Epithelial cell of esophagus (primary cell): ENCODE measurements at regions not wholly inside any gene's neighbourhood (a gene's known extent, or its start where the extent isn't known, plus 50 kb on each side); places are given as distances from the start of the nearest gene placed in this dataset.

Experiments used
- DNase-seq: peaks from one replicate; pipeline ENCODE4 v3.0.0; 2010; ENCODE audit warnings: low read depth
- H3K4me3 ChIP-seq: 2 replicates; pipeline ENCODE4 v1.5.1; 2011; ENCODE audit warnings: mild to moderate bottlenecking, low read length, control low read depth
- TF ChIP-seq, protein P1 (sequence below): IDR thresholded peaks from 2 replicates; pipeline ENCODE4 v1.5.1; 2011; ENCODE audit warnings: low read depth, mild to moderate bottlenecking, low read length, control low read depth, inconsistent platforms; ENCODE audit not compliant: insufficient read depth; ENCODE audit errors: missing control alignments

- no peak overlapping the region for H3K4me3 ChIP-seq
- DNase-seq, result no peak
- TF ChIP-seq, protein P1, sequence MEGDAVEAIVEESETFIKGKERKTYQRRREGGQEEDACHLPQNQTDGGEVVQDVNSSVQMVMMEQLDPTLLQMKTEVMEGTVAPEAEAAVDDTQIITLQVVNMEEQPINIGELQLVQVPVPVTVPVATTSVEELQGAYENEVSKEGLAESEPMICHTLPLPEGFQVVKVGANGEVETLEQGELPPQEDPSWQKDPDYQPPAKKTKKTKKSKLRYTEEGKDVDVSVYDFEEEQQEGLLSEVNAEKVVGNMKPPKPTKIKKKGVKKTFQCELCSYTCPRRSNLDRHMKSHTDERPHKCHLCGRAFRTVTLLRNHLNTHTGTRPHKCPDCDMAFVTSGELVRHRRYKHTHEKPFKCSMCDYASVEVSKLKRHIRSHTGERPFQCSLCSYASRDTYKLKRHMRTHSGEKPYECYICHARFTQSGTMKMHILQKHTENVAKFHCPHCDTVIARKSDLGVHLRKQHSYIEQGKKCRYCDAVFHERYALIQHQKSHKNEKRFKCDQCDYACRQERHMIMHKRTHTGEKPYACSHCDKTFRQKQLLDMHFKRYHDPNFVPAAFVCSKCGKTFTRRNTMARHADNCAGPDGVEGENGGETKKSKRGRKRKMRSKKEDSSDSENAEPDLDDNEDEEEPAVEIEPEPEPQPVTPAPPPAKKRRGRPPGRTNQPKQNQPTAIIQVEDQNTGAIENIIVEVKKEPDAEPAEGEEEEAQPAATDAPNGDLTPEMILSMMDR, result no peak
Measured at GRCh38 chr21:35421221-35421620, 372.1 kb upstream of the RUNX1 start.

DNA sequence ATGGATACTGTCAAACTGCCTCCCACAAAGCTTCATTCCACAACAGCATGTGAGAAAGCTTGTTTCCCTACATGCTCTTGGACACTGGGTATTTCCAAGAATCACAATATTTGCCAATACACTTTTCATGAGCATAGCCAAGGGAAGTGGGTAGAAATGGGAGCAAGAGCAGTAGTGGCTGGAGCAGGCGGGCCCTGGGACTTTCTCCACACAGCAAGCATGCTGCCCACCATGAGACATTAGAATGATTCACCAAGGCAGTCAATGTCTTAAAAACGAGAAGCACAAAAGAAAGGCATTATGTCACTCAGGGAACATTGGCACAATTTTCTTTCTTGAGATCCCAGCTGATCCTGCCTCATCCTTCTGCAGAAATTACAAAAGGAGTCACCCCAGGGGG, 371.6 kb upstream of the RUNX1 start:
- DNase-seq, result no peak

DNA sequence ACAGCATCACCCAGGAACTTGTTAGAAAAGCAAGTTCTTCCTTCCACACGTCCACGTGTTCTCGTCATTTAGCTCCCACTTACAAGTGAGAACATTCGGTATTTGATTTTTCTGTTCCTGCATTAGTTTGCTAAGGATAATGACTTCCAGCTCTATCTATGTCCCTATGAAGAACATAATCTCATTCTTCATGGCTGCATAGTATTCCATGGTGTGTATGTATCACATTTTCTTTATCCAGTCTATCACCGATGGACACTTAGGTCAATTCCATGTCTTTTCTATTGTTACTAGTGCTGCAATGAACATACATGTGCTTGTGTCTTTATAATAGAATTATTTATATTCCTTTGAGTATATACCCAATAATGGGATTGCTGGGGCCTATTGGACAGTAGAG, 368.7 kb upstream of the RUNX1 start:
- DNase-seq, result no peak
- H3K4me3 ChIP-seq, result no peak overlapping the region
- TF ChIP-seq, protein P1, result no peak

More for the DNA sequence above, 371.6 kb upstream of the RUNX1 start:
- TF ChIP-seq, protein P1, result no peak
- no peak overlapping the region for H3K4me3 ChIP-seq

DNA sequence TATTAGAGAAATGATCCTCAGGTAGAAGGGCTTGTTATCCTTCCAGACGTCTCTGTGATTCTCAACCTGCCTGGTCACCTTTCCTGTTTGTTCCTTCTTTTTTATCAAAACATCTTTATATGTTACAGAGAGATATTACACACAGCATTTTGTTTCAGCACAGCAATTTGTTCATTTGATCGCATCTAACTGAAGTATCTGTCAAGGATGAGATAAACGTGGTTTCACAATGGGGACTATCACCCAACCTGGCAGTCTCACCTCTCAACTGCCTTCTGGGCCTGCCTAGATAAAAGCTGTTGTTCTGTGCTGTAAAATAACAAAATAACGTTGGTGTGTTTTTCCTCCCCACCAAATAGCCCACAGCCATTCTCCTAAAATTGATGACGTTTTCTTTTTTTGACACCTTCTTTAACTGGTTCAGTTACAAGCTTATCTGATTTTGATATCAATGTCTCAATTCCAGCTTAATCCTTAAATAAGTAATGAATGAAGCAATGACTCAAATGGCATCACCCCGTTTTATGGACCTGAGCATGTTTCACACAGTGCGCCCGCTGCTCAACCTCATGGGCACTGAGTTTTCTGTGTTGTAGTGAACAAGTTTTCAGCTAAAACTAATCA, 367.9 kb upstream of the RUNX1 start:
- DNase-seq, result no peak
- H3K4me3 ChIP-seq, result no peak overlapping the region
- TF ChIP-seq, protein P1, result no peak

DNA sequence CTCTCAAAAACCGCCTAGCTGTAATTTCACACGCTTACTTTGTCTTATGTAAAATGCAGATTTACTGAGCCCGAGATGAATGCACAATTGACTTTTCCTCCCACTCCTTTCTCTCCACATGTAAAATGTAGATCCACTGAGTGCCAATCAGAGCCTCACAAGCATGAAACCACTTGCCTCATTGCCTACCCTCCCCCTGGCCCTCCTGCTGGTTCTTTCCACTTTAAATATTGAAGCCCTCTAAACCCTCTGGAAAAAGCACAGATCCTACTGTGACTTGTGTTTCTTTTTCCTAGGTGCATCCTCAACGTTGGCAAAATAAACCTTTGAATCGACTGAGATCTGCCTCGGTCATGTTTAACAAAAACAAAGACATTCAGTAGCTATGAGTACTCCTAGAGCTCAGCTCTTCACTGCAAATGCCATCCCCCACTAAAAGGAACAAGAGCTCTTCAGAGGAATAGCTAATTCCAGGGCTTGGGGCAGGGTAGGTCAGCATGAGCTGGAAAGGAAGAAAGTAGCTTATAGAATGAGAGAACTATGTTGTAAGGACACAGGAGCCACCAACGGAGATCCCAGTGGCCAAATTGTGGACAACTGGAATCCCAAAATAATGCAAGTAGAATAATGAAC, 365.5 kb upstream of the RUNX1 start:
- TF ChIP-seq, protein P1, result no peak
- DNase-seq, result no peak
- no peak overlapping the region for H3K4me3 ChIP-seq

DNA sequence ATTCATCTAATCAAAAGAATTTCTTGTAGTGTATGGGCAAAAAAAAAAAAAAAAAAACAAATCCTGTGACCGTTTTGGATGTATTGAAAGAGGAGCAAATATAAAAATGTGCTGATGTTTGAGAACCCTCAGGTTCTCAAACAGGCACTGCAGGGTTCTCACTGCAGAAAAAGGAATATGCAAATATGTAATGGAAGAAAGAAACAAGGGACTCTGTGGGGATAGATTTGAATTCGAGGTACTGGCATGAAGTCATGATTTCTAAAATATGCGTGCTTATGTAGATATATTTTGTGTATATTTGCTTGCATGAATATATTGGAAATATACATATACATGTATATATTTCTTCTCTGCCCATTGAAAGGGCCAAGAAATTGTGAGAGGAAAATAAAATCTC, 365.0 kb upstream of the RUNX1 start:
- no peak for DNase-seq
- TF ChIP-seq, protein P1, result no peak
- H3K4me3 ChIP-seq, result no peak overlapping the region

DNA sequence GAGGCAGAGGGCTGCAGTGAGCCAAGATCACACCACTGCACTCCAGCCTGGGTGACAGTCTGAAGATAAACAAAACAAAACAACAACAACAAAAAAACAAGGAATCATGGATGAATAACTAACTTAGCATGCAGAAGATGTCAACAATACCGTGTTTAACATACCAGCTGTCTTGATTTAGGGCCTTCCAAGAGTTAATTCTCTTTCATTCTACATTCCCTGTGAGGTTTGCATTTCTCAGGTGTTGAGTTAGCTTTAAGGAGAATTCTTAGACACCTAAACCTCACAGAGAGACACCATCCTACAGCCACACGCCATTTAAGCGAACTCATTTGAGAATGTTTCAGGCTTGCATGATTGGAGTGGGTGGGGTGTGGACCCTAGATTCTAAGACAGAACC, 363.1 kb upstream of the RUNX1 start:
- H3K4me3 ChIP-seq, result no peak overlapping the region
- TF ChIP-seq, protein P1, result no peak
- DNase-seq, result no peak
